ENCODE measurements at regions not wholly inside any gene's neighbourhood (a gene's known extent, or its start where the extent isn't known, plus 50 kb on each side); places are given as distances from the start of the nearest gene placed in this dataset.

DNA sequence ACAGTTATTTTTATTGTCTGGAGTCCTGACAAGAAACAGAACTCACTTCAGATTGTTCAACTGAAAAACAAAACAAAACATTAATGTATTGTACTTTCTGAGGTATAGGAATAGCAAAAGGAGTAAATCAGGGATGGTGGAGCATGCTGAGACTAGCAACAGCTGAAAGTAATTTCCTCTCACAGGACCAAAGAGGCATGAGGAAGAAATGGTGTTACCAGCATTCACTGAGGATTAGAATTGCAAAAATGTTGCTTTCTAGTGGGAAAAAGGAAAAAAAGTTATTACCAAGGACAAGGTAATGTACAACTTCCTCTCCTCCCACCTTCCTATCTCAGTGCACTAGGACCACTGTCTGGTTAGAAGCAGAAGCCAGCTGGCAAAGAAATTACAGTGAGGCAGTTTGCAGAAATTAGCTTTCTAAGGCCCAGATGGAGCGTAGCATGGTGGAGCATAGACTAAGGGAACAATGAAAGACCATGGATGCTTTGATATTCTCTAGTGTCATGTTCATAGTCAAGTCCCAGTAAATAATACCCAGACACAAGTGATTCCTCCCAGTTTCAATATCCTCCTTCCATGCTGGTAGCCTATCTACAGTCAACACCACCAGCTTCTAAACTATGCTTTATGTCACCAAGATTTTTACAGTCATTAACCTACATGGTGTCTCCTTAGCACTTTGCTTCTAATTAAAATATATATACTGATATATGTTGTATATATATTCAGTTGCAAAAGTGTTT is 133.7 kb upstream of the DCN start:
- DNase-seq (ENCODE audit: low read depth) = no peak

DNA sequence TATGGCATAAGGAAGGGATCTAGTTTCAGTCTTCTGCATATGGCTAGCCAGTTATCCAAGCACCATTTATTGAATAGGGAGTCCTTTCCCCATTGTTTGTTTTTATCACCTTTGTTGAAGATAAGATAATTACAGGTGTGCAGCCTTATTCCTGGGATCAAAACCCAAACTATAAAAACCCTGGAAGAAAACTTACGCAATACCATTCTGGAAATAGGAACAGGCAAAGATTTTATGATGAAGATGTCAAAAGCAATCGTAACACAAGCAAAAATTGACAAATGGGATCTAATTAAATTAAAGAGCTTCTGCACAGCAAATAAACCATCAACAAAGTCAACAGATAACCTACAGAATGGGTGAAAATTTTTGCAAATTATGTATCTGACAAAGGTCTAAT is 128.5 kb upstream of the DCN start:
- DNase-seq (ENCODE audit: low read depth) = no peak

DNA sequence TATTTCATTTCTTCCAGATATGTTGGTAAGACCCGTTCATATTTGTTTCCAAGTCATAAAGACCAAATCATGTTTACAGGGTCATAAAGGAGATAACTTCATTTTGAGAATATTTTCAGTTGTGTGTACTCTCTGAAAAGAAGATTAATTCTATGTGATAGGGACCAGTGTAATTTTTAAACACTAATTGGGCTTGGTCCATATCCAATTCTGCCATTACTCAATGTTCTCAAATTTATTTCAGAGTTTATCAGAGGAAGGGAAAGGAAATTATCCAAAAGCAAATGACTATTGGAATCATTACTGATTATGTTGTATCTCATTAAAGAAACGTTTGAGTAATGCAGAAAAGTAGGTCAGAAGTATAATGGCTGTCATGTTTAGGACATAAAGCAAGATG is 126.8 kb upstream of the DCN start:
- no peak for DNase-seq (ENCODE audit: low read depth)

DNA sequence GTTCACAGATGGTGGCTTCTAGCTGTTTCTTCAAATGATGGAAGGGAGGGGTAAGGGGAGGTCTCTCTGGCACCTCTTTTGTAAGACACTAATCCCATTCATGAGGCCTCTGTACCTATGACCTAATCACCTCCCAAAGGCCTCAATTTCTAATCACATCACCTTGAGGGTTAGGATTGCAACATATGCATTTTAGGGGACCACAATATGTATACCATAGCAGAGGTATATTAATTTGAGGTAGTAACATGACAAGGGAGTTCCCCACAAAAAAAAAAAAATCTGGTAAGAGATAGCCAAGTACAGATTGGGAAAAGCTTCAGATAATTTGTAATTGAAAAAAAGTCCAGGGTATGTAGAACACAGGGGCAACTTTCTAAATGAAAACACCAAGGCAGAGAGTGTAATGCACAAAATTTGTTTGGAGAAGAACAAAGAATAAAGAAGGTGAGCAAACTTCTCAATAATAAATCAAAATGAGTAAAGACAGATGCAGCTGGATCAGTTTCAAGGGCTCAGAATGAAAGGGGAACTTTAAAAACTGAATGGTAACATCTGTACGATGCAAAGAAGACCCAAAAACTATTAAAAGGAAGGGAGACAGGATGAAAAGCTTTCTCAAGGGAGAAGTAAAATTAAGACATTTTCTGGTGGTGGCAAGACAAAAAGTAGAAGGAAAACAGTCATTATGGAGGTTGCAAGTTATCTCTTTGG is 125.5 kb upstream of the DCN start:
- no peak for DNase-seq (ENCODE audit: low read depth)

DNA sequence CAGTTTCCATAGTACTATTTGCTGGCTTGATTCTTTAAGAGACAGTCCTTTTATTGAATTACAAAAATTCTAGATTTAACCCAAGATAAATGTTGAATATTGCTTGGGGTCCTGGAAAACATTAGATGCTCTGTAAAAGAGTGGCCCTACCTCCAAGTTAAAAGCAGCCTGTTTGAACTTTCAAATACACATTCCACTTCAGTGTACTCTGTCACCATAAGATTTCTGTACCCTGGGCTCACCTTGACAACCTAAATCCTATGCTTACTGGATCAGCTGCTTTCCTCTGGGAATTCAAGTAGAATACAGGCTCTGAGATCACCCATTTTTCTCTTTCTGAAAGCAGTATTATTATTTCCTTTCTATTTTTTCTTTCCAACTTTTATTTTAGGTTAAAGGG is 107.7 kb upstream of the DCN start:
- DNase-seq (ENCODE audit: low read depth) = no peak

DNA sequence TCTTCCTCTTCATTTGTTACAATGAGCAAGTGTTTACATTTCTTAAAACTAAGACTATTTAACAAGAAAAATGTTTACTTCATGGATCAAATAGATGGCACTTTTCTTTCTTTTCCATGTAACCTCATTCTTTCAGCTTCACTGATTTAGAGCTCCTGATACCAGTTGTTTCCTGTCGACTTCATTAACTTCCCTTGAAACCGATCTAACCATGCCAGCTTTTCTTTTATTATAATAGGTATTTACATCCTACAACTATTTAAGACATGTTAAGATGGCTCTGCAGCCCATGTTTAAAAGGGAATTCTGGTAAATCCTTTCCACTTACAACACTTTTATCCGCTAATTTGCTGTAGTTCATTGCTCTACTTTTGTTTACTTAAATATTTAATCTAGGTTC is 107.3 kb upstream of the DCN start:
- DNase-seq (ENCODE audit: low read depth) = no peak

DNA sequence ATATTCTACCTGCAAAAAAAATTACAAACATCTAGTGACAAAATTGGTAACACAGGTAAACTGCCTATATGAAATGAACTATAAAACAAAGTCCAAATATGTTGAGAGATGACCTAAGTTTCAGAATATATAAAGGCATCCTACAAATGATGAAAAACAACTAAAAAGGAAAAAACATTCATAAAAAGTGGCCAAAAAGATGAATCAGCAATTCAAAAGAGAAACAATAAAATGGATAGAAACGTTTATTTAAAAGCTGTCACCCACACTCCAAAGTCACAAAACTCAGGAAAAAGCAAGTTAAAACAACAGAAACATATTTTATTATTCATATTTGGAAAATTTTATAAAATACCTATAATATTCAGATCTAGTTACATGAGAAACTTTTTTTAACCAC is 106.5 kb upstream of the DCN start:
- DNase-seq (ENCODE audit: low read depth) = no peak

DNA sequence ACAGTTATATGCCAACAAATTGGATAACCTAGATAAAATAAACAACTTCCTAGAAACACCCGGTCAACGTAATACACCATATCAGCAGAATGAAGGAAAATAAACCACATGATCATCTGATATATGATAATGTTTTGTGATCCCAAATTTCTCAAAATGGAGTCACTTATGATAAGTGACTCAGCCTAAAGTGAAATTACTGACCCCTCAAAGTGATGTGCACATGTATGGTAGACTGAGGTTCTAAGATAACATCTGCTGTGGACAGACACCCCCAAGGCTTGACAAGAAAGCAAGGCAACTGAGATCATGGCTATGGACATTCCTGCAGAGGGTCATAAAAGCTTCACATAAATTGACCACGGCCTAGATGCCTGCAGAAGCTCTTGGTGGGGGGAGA is 105.1 kb upstream of the DCN start:
- DNase-seq (ENCODE audit: low read depth) = no peak

DNA sequence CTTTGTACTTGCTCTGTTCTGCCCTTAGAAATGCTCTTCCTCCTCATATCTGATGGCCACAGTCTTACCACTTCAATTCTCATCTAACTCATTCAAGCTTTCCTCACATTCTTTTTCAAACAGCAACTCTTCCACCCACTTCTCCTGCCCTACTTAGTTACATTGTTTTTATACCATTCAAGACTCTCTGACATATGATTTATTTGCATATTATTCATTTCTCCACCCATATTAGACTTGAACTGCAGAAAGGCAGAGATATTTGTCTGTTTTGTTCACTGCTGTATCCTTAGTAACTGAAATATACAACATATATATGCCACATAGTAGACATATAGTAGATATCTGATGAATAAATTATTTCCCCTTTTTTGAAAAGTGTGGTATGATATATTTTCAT is 95.5 kb upstream of the DCN start:
- no peak for DNase-seq (ENCODE audit: low read depth)

DNA sequence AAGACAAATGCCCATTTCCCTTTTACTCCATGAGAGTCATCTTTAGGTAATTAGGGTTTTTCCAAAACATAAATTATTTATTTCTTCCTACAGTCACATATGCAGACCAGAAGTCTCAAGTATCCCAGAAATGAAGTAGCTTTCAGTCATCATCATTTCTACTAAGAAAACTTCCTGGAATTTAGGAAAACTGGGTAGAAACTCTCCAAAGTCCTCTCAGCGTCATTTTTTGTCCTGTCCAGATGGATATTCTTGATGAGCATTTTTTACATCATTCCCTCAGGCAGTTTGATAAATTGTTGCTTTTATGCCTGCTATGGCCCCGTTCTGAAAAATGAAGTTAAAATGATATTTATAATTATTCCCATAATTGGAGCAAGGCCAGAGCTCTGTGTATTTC is 93.9 kb upstream of the DCN start:
- no peak for DNase-seq (ENCODE audit: low read depth)

DNA sequence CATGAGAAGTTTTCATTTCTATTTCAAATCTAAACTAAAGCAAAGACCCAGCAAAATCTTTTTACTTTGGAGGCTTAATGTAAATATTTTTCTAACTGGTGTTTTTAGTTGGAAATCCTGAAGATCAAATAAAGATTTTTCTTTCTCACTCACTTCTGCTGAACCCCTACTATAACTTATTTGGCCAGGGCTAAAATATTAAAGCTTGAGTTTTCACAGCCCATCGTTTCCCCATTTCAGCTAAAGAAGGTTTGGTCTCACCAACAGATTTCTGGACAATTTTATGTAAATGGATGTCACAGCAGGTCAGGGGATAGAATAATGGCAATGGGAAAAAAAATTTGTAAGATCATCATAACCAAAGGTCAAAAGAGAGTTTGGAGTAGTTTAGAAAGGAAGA is 92.7 kb upstream of the DCN start:
- no peak for DNase-seq (ENCODE audit: low read depth)

DNA sequence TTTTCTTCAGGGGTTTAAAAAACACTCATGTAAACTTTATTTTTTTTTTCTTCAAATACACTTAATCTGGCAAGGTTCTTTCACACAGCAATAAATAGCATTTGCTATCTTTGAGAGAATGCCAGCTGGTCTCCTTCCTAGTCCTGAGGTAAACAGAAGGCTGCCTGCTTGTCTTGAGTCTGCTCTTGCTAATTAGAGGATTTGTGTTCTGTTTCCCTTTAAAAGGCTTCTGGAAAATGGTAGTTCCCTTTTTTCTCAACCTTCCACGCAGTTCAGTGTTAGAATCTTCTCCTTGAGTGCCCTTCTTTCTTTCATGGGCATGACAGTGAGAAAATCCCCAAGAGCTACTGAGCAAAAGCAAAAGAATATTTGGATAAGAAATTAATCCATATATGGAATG is 92.3 kb upstream of the DCN start:
- DNase-seq (ENCODE audit: low read depth) = no peak

DNA sequence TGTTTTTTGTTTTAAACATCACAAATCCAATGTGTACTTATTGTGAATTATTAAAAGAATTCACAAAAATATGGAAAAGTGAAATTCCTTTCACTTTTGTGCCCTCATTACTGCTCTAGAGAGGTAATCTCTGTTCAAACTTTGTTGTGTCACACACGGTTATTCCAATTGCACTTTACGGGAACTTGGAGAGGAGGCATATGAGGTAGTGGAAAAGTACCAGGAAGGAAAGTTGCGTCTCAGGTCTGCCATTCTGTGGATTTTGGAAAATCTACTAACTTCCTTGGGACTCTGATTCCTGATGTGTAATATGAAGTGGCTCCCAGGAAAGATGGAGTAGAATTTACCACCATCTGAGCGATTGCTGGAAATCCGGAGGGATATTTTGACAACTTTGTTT is 90.9 kb upstream of the DCN start:
- no peak for DNase-seq (ENCODE audit: low read depth)

DNA sequence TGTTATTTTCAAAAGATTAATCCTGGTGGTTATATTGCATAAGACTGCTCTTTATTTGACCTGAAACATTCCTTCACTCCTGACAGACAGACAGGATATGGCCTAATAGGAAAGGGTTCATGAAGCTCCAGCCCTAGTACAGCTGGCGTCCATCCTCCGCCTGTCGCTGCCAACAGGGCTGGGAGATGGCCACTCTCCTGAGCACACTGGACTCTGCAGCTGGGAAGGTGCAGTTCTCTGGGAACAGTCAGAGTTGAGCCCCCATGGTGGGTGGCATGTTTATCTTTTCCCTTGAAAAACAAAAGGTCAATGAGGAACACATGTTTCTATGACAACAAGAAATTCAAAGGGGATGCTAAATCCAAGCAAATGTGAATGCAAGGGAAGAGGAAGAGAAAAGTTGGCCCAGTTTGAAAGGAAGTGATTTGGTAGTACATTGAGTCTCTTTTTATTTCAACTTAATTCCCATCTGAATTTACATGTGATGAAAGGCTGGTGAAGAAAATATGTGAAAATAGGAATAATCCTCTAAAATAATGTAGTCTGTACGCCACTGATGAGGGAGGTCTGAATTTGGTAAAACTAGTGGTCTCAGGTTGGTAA is 89.9 kb upstream of the DCN start:
- DNase-seq (ENCODE audit: low read depth) = no peak

DNA sequence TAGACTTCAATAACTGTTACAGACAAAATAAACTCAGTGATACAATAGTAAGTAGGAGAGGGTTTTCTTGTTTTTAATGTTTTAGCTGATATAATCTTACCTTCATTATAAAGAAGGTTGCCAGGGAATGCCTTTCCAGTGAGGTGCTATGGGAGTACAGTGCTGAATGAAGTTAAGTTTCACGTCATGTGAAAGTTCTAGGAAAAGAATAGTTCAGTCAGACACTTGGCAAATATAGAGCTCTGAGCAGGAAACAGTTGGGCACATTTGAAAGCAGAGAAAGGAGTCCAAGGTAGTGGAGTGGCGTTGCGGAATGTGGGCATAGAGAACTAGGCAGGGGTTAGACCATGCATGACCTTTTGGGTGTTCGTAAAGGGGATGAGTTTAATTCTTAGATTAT is 88.6 kb upstream of the DCN start:
- no peak for DNase-seq (ENCODE audit: low read depth)

DNA sequence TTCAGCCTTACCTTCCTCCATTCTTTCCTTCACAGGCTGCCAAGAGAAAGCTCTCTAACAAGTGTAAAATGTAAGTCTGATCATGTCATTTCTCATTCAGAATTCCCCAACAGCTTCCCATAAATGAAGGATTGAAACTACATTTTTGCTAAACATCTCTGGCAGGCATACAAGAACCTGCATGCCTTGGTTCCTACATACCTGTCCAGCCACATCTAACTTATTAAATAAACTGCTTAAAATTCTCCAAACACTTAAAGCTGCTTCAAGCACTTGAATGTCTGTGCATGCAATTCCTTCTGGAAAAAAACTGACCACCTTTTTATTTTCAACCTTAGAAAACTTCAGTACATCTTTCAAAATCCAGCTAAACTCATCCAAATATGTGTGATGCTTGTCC is 84.4 kb upstream of the DCN start:
- DNase-seq (ENCODE audit: low read depth) = no peak

DNA sequence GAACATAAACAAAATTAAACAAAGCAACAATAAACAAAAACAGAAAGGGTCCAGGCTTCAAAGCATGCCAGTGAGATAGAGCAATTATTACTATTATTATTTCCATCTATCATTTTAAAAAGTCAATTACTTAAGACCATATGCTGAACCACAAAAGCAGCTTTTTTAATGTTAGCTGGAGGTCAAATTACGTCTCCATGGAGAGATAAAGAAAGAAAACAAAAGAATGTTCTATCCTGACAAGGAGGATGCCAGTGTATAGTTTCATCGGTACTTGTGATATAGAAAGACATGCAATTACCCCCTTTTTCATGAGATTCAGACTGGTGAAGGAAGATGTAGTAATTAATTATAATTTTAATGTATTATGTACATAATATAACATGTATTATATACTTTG is 81.6 kb upstream of the DCN start:
- no peak for DNase-seq (ENCODE audit: low read depth)

DNA sequence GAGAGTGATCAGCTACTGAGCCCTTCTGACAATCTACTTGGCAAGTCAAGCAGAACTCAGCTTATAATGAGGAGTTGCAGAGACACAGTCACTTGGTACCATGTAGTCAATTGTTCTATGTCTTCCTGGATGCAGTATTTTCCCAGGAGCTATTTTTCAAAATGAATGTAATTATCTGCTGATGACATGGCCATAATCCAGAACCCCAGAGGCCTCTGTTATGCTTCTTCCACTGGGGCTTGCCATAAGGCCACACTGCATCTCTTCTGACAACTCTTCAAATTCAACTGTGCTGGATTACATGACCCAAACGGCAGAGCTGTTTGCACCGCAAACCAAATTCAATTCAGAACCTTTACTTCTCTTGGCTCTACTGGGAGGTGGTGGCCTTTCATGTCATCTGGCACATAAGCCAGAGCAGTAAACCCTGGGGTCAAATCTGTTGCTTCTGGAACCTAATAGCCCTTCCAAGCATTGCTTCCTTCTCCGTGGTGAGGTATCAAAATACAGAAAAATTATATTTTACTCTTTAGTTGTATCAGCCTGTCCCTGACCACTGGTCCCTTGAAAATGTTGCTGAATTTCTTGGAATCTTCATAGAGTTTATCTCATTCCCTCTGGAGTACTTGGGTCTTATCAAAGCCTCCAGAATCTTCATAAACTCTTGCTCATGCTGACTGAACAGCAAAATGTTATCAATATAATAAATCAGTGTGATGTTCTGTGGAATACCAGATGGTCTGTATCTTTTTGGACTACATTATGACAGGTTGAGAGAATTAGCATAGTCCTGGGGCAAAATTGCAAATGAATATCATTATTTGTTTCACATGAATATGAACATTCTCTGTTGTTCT is 79.4 kb upstream of the DCN start:
- no peak for DNase-seq (ENCODE audit: low read depth)

DNA sequence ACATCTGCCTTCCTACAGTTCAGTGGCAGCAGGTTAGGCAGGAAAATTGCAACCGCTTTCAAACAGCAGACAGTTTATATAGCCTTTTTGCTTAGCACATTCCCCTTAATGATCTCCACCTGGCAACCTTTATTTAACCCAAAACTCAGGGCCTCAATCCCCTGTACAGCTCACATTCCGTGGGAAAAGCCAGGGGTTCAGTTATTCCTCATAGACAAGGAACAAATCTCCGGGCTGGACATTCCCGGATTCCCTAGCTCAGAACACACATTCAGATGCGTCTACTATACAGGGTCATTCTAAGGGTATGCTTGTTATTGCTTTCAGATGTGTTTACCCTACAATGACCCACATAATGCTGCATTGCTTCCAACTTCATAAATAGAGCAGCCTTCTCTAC is 73.8 kb upstream of the DCN start:
- DNase-seq (ENCODE audit: low read depth) = no peak

DNA sequence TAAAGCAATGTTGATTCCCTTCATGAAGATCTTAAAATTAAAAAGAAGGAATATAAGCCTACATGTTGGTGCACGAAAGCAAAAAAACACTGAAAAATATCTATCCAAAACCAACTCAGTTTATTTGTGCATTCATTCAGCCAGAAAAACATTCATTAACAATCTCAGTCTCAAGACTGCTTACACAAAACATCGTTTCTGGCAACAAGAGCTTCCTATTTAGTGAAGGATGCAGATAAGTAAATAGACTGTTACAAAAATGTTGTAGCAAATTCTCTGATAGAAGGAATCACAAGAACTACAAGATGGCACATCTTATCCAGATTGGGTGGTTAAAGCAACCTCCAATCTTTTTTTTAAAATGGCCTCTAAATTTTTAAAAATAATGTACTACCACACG is 69.7 kb upstream of the DCN start:
- DNase-seq (ENCODE audit: low read depth) = no peak

DNA sequence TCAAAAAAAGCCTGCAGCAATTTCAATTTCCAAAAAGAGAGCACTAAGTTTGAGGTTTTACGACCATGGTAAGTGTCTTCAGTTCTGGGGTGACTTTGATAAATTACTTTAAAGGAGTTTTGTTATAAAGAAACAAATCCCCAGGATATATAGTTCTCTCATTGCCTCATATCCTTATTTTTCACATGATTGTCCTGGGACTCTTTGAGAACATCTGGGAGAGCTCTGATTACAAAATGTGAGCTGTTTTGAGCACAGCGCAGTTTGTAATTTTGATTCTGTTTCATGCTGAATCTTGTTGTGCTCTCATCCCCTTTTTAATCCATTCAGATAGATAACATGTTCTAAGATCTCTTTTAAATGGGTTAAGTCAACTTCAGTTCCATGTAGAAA is 67.7 kb upstream of the DCN start:
- no peak for DNase-seq (ENCODE audit: low read depth)

DNA sequence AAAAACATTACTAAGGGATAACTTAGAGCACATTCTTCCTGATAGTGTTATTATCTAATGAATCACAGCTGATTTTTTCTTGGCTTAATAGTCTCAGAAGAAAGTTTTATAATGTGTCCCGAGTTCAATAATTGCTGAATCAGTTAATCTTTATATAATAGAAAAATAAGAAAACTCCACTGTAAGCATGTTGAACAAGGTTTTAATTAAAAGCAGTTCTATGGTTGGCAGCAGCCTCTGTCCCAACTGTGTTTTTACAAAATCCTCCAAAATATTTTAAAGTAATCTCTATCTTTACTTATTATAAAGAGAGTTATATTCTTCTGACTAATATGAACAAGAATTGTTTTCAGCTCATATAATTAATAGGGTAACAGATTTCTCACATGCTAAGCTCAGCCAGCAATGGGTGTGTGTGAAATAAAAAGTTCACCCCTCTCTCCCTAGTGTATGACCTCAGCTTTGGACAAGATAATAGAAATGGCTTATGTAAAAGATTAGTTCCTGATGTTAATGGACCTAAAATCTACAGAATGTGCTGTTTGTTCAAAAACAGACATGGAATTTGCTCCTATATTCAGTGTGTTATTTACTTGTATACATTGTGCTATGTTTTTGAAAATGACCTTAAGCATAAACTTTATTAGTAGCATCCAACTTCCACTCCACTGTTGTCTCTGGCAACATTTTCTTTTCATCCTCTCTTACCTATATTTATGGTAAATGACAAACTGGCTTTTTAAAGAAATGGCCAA is 67.1 kb upstream of the DCN start:
- DNase-seq (ENCODE audit: low read depth) = no peak

Measured in Daoy (cell line).